ENCODE measurements at regions not wholly inside any gene's neighbourhood (a gene's known extent, or its start where the extent isn't known, plus 50 kb on each side); places are given as distances from the start of the nearest gene placed in this dataset.

DNA sequence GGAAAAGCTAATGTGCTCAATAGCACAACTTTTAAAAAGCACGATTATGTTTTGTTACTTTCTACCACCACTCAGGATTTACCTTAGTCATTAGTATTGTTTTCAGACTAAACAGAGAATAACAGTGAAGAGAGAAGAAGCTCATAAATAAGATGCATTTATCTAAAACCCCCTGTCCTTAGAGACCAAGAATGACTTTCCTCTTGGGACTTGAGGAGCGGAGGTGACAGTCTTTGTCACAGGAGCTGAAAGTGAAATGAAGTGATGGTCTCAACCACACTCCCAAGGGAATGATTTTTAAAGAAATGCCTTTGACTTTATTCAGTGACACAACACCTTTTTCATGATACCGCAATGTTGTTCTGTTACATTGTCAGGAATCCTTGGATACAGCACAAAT lies 190.6 kb upstream of the NBEA start:
- no peak for DNase-seq (ENCODE audit: low spot score)
- intact Hi-C loops (cut with DNase I): no loop called here

DNA sequence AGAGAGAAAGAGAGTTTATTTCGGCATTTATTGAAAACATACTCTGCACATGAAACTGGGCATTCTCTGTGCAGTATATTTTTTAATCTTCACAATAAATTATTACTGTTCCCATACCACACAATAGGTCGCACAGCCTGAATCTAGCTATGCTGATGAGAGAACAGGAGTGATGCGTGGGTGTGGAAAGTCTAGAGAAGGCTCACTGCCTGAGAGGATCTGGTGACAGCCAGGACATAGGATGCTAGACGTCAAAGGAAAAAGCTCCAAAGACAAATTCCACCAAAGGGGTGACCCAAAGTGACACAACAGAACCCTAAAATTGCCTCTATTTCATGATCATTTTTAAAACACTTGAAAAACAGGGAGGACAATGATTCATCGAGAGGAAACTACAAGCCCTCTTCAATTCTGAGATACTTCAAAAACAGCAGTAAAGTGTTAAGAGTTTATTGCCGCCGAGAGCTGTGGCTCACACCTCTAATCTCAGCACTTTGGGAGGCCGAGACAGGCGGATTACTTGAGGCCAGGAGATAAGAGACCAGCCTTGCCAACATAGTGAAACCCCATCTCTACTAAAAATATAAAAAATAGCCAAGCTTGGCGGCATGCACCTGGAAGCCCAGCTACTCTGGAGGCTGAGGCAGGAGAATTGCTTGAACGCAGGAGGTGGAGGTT lies 189.6 kb upstream of the NBEA start:
- DNase-seq (ENCODE audit: low spot score): no peak
- intact Hi-C loops (cut with DNase I): no loop called here

DNA sequence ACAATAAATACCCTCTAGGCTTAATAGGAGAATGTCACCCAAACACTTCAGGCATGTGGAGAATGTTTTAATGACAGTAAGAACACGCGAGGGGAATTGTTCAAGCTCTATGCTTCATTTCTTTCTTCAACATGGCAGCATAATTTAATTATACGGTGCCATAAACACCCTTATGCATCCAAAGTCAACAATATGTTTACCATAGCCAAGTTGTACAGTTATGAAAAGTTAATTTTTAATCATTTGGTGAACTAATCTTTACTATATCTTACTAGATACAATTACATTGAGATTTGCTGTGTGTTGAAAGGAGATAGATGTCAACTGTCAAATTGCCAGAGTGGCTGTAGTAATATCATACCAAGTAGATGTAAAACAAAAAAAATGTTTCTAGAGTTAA lies 185.9 kb upstream of the NBEA start:
- DNase-seq (ENCODE audit: low spot score): no peak
- intact Hi-C loops (cut with DNase I): no loop called here

DNA sequence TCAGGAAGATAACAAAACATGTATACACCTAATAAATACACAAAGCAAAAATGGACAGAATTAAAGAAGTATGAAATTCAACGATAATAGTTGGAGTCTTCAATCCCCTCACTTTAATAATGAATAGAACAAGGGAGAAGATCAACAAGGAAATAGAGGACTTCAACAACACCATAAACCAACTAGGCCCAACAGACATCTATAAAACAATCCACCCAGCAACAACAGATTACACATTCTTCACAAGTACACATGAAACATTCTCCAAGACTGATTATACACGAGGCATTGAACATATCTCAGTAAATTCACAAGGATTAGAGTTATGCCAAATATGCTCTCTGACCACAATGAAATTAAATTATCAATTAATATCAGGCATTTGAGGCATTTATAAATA lies 185.5 kb upstream of the NBEA start:
- no peak for DNase-seq (ENCODE audit: low spot score)
- intact Hi-C loops (cut with DNase I): no loop called here

DNA sequence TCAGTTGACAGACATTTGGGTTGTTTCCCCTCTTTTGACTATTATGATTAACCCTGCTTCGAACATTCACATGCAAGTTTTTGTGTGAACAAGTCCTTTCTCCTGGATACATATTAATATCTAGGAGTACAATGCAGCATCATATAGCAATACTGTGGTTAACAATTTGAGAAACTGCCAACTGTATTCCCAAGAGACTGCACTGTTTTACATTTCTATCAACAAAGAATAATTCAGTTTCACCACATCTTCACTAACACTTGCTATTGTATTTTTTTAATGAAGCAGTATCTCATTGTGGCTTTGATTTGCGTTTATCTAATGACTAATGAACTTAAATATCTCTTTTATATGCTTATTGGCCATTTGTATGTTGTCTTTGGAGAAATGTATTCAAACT lies 184.6 kb upstream of the NBEA start:
- DNase-seq (ENCODE audit: low spot score): no peak

DNA sequence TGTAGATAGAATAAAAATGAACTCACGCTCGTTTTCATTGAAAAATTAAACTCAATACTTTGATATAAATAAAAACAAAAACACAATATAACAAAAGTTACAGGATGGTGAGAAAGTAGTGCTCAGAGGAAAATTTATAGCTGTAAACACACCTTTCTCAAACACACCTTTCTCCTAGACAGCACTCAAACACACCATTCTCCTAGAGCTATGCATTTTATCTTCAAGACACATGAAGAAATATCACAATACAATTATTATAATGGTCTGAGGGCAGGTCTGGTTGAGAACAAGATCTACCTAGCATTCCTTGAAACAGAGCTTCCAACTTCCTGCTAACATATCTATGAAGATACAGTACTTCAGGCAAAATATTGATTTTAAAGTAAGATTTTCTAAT lies 183.4 kb upstream of the NBEA start:
- DNase-seq (ENCODE audit: low spot score): no peak
- intact Hi-C loops (cut with DNase I): no loop called here

More for the DNA sequence above, 184.6 kb upstream of the NBEA start:
- intact Hi-C loops (cut with DNase I): no loop called here

DNA sequence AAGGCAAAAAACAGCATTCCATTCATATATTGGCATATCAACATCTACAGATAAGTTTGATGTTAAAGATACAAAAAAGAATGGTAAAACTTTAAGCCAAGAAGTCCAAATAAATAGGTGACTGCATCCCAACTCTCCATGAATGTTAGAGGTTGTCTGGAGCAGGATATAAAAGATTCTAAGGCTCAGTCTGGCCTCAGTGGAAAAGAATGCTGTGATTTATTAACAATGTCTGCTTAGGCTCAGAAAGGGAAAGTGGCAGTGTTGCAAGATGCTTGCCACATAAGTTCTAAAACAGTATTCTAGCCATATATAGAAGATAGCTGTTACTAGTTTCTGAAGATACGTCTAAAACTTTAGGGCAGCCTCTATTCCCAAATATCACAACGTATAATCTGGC lies 179.8 kb upstream of the NBEA start:
- DNase-seq (ENCODE audit: low spot score): no peak
- intact Hi-C loops (cut with DNase I): no loop called here

DNA sequence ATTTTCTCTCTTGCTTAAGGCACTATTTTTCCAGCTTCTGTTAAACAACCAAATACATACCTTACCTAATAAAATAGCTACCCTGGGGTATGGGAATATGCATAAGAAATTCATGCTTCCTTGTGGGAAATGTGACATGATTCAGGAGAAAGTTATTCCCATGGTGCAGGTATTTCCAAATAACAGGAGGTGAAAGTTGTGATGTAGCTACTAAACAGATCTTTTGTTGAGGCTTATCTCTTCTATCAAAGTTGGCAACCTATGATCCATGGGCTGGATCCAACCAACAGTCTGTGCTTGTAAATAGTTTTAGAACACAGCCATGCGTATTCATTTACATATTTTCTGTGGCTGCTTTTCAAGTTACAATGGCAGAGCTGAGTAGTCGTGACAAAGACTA lies 177.8 kb upstream of the NBEA start:
- DNase-seq (ENCODE audit: low spot score): no peak
- intact Hi-C loops (cut with DNase I): no loop called here

DNA sequence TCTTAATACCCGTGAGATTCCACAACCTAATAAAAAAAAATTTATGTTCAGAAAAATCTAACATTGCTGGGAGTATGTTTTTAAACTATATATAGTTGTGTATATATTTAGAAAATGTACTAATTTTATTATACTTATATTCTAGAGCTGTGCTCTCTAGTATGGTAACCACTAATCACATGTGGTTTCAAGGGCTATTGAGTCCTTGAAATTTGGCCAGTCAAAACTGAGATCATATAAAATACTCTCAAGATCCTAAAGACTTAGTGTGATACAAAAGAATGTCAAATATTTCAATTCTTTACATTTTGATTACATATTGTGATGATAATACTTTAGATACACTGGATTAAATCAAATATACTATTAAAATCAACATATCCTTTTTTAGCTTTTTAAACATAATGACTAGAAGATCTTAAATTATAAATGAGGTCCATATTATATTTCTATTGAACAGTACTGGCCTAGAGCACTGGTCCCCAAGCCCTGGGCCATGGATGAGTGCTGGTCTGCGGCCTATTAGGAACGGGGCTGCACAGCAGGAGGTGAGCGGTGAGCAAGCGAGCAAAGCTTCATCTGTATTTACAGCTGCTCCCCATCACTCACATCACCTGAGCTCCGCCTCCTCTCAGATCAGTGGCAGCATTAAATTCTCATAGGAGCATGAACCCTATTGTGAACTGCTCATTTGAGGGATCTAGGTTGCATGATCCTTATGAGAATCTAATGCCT lies 176.5 kb upstream of the NBEA start:
- intact Hi-C loops (cut with DNase I): no loop called here
- DNase-seq (ENCODE audit: low spot score): no peak

DNA sequence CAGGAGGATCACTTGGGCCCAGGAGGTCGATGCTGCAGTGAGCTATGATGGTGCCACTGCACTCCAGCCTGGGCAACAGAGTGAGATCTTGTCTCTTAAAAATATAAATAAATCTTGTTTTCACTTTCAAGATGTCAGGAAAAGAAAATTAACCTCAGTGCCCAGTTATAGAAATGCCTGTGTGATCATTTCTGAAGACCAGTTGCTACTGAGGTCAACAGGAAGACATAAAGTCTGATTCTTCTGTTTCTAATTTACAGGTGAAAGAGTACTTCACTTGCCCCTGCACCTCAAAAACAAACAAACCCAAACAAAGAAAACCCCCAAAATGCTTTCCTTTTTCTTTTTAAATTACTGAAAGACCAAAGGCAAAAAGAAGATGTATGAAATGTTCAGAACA lies 174.3 kb upstream of the NBEA start:
- intact Hi-C loops (cut with DNase I): no loop called here
- DNase-seq (ENCODE audit: low spot score): no peak

DNA sequence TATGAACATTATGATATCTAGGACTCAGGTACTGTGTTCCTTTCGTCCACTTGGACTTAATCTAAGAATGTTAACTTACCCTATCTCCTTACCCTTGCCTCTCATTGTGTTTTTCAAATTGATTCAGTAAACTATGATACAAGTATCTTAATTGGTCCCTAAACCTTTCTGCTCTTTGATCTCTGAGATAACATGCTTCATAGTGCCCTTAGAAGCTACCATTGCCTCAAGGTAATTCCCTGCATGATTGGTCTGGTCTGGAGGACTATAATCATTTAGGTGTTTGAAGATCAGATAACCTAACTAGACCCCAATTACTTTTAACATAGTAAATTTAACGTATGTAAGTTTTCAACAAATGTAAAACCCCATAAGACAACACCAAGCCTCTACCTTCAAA lies 169.9 kb upstream of the NBEA start:
- intact Hi-C loops (cut with DNase I): no loop called here

DNA sequence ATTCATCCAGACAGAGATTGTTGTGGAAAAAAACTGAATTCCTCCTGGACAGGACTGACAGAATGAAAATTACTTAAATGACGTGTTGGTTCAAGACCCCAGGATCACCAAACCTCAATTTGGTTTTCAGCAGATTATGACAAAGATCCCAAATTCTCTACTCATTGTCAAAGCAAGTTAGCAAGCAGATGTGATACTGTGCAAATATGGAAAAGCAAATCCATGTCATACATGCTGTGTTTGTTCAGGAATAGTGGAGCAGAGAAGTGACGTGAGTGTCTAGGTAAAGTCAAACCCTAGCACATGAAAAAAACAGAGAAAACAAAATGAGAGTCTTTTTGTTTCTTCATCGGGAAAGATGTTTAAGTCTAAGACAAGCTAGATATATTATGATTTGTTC lies 169.2 kb upstream of the NBEA start:
- intact Hi-C loops (cut with DNase I): no loop called here
- DNase-seq (ENCODE audit: low spot score): no peak

More for the DNA sequence above, 169.9 kb upstream of the NBEA start:
- no peak for DNase-seq (ENCODE audit: low spot score)

DNA sequence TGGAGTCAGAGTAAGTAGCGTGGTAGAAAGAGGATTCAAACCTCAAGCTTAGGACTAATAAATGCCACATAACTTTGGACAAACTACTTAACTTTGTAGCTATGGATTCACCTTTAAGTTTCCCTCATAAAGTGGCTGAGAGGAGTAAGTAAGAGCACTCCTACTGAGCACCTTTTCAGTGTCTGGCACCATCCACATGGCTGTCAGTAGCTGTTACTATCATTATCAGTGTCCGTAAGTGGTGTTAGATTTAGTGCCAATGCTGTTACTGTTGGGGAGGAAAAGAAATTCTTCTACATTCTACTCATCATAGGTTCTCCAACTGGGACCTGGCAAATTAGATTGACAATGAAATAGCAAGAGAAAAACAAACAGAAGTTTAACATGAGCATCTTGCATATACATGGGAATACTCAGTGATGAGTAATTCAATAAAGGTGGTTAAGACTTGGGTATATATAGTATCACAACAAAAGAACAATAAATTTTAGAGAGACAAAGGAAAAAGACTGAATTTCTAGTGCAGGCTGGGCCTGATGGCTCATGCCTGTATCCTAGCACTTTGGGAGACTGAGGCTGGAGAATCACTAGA lies 165.6 kb upstream of the NBEA start:
- intact Hi-C loops (cut with DNase I): no loop called here
- DNase-seq (ENCODE audit: low spot score): no peak

DNA sequence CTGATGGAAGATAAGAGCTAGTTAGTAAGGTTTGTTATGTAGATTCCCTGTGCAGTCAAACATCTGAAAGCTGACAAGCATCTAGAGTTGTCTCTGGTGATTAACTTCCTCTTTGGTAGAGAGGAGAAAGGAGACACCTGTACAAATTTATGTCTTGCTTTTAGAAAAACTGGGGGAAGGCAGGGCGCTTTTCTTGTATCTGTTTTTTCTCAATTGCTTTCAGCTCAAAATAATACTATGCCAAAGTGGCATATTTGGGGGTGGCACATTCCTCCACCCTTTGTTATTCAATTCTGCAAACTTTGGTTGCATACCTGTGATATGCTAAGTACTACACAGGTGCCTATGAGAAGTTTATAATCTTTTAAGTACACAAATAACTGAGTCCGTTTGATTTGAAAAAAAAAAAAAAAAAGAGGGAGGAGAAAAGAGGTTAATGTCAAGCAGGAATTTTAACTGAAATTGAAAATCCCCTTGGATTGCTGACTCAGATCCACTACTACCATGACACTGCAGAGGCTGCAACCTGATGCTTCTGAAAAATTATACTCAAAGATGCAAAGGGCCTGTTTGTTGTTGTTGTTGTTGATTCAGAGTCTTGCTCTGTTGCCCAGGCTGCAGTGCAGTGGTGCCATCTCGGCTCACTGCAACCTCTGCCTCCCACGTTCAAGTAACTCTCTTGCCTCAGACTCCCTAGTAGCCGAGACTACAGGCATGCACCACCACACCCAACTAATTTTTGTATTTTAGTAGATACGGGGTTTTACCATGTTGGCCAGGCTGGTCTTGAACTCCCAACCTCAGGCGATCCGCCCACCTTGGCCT lies 164.8 kb upstream of the NBEA start:
- intact Hi-C loops (cut with DNase I): no loop called here
- DNase-seq (ENCODE audit: low spot score): no peak

DNA sequence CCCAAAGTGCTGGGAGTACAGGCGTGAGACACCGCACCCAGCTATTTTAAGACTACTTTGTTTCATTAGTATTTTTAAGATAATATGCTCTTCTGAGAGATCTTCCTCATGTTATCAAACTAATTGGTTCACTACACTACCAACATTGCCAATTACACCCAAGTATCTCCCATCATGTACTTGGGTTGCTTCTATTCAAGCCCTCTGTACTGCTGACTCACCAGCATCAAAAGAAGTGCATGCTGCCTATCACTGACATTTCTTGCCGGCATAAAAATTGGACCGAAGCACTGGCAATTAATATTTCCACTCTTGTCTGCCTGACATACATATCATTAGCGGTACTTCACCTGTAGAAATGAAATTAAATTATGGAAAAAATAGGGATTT lies 164.2 kb upstream of the NBEA start:
- no peak for DNase-seq (ENCODE audit: low spot score)

DNA sequence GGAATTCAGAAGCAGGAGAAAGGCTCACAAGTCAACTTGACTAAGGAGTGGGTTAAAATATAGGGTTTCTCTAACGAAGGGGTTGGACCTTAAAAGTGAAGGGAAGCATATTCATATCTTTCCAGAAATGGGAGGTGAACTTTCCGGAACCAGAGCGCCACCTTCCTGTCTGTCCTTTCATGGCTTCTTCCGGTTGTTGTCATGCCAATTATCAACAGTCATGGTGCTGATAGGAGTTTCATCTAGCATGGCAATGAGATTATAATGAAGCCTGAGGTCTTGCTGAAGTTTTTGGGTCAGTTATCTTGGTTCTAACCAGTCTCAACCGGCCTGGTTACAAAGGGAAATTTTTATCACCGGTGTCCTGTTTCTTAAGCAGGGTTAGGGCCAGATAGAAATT lies 162.9 kb upstream of the NBEA start:
- no peak for DNase-seq (ENCODE audit: low spot score)
- intact Hi-C loops (cut with DNase I): no loop called here

More for the DNA sequence above, 164.2 kb upstream of the NBEA start:
- intact Hi-C loops (cut with DNase I): no loop called here

DNA sequence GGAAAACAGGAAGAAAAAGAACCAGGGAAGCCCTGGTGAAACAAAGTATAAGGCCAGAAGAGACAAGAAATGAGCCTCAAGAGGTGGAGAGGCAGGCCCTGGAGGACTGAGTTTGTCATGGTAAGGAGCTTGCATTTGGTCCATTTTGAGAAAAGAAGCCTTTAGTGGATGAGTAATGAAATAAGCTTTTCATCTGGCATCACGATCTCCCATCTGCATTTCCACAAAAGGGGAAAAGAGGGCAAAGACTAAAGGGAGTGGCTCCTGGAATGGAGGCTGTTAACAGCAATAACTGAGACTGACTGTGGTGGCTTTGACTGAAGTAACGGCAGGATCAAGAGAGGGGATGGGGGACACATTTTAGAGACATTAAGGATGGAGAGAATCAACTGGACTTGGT lies 148.8 kb upstream of the NBEA start:
- intact Hi-C loops (cut with DNase I): no loop called here
- no peak for DNase-seq (ENCODE audit: low spot score)

DNA sequence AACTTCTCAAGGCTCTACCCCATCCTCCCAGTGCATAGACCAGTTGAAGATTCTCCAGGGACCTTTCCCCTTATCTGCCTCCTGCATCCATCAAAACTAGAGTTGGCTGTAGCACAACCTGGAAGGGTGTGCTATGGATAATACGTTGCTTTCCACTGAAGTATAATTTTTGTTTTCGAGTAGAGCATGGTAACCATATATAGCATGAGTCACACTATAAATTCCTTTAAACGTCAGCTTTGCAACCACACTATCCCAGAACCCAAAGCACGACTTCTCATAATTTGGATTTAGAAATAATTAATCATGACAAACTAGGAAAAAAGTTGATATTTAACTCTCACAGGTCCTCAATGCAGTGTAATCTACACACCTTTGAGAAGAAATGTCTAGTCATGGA lies 138.3 kb upstream of the NBEA start:
- DNase-seq (ENCODE audit: low spot score): no peak
- intact Hi-C loops (cut with DNase I): no loop called here

DNA sequence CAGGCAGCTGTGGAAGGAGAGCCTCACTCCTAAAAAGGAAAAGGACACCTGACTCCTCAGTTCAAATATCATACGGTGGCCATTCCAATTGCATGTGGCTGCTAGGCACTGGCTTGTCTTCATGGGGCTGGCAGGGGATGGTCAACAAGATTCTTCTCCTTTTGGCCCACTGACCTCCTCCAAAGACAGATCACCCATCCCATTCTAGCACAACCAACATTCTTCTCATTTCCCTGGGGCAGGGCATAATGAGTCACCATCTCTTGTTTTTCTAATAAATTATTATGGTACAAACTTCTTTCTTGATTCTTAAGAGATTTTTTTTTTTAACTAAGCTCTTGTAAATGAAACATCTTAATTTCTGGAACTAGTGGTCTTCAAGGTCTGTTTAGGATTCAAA lies 136.7 kb upstream of the NBEA start:
- intact Hi-C loops (cut with DNase I): no loop called here
- DNase-seq (ENCODE audit: low spot score): no peak

DNA sequence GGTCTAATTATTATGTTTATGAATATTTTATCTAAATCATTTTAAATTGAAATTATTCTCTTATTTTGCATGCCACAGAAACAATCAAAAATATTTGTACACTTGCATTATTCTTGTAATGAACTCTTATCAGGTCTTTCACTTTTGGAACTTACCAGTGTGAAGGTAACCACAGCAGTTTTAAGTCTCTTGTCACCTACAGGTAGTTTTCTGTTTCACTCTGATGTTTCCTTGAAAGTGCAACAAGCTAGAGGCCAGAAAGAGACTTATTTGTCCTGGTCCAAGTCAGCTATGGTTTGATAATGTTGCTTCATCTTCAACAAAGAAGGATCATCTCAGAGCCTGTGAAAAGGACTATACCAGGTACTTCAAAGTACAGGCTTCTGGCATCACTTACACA lies 133.4 kb upstream of the NBEA start:
- intact Hi-C loops (cut with DNase I): no loop called here
- no peak for DNase-seq (ENCODE audit: low spot score)

Data from posterior vena cava (tissue), 2 donors.